SIG-M5 (cell line): ENCODE measurements at regions not wholly inside any gene's neighbourhood (a gene's known extent, or its start where the extent isn't known, plus 50 kb on each side); places are given as distances from the start of the nearest gene placed in this dataset.

ENCODE experiments used
- DNase-seq: peaks from one replicate; lab custom pipeline; 2025; lab: John Stamatoyannopoulos, UW

- no peak for DNase-seq
Observed at GRCh38 chr5:62979472-62979871, 400.9 kb downstream of the LRRC70 start.

- no peak for DNase-seq
Observed at GRCh38 chr5:62977661-62978060, 399.0 kb downstream of the LRRC70 start.

- no peak for DNase-seq
Observed at GRCh38 chr5:62974623-62975022, 396.0 kb downstream of the LRRC70 start.

- no peak for DNase-seq
Observed at GRCh38 chr5:62969409-62970120, 390.9 kb downstream of the LRRC70 start.

- no peak for DNase-seq
Observed at GRCh38 chr5:62964428-62964827, 385.8 kb downstream of the LRRC70 start.

- no peak for DNase-seq
Observed at GRCh38 chr5:62960781-62961180, 382.2 kb downstream of the LRRC70 start.

GRCh38 chr5:62956597-62956996 lies 378.0 kb downstream of the LRRC70 start:
- no peak for DNase-seq

- DNase-seq: no peak
Observed at GRCh38 chr5:62954578-62954977, 376.0 kb downstream of the LRRC70 start.

- no peak for DNase-seq
Observed at GRCh38 chr5:62948301-62948700, 369.7 kb downstream of the LRRC70 start.

- DNase-seq: no peak
Observed at GRCh38 chr5:62942384-62942783, 363.8 kb downstream of the LRRC70 start.

GRCh38 chr5:62938927-62939326 lies 360.3 kb downstream of the LRRC70 start:
- no peak for DNase-seq

GRCh38 chr5:62937661-62938558 lies 359.3 kb downstream of the LRRC70 start:
- no peak for DNase-seq

- no peak for DNase-seq
Observed at GRCh38 chr5:62935660-62936059, 357.0 kb downstream of the LRRC70 start.

- no peak for DNase-seq
Observed at GRCh38 chr5:62934319-62934718, 355.7 kb downstream of the LRRC70 start.

- no peak for DNase-seq
Observed at GRCh38 chr5:62933261-62933660, 354.6 kb downstream of the LRRC70 start.

GRCh38 chr5:62931153-62931950 lies 352.7 kb downstream of the LRRC70 start:
- DNase-seq: no peak

GRCh38 chr5:62922191-62922590 lies 343.6 kb downstream of the LRRC70 start:
- no peak for DNase-seq

- DNase-seq: no peak
Observed at GRCh38 chr5:62920856-62921255, 342.2 kb downstream of the LRRC70 start.

- DNase-seq: no peak
Observed at GRCh38 chr5:62909326-62909725, 330.7 kb downstream of the LRRC70 start.

- DNase-seq: no peak
Observed at GRCh38 chr5:62902126-62902525, 323.5 kb downstream of the LRRC70 start.

- DNase-seq: no peak
Observed at GRCh38 chr5:62900976-62901375, 322.4 kb downstream of the LRRC70 start.

- no peak for DNase-seq
Observed at GRCh38 chr5:62896121-62896893, 317.7 kb downstream of the LRRC70 start.
